ENCODE measurements at regions not wholly inside any gene's neighbourhood (a gene's known extent, or its start where the extent isn't known, plus 50 kb on each side); places are given as distances from the start of the nearest gene placed in this dataset.
"Not testable (repeated sequence)": the region's sequence is repeated elsewhere in the genome, so short reads cannot be mapped to it uniquely, and the experiment has no call there.

- no peak for DNase-seq (ENCODE audit: low read depth)
Observed at GRCh38 chr5:168096525-168096924, 194.9 kb upstream of the WWC1 start.

- DNase-seq (ENCODE audit: low read depth): no peak
Observed at GRCh38 chr5:168097876-168098653, 193.4 kb upstream of the WWC1 start.

- no peak for DNase-seq (ENCODE audit: low read depth)
Observed at GRCh38 chr5:168101352-168101751, 190.1 kb upstream of the WWC1 start.

GRCh38 chr5:168103018-168103417 is 188.4 kb upstream of the WWC1 start:
- DNase-seq (ENCODE audit: low read depth): not testable (repeated sequence)

GRCh38 chr5:168104350-168104749 is 187.1 kb upstream of the WWC1 start:
- no peak for DNase-seq (ENCODE audit: low read depth)

- no peak for DNase-seq (ENCODE audit: low read depth)
Observed at GRCh38 chr5:168104811-168105481, 186.5 kb upstream of the WWC1 start.

GRCh38 chr5:168106008-168106761 is 185.3 kb upstream of the WWC1 start:
- DNase-seq (ENCODE audit: low read depth): no peak

- DNase-seq (ENCODE audit: low read depth): no peak
Observed at GRCh38 chr5:168109441-168109840, 182.0 kb upstream of the WWC1 start.

- DNase-seq (ENCODE audit: low read depth): no peak
Observed at GRCh38 chr5:168110384-168110783, 181.1 kb upstream of the WWC1 start.

GRCh38 chr5:168110870-168111832 is 180.3 kb upstream of the WWC1 start:
- DNase-seq (ENCODE audit: low read depth): no peak

GRCh38 chr5:168114444-168115017 is 176.9 kb upstream of the WWC1 start:
- DNase-seq (ENCODE audit: low read depth): no peak

- no peak for DNase-seq (ENCODE audit: low read depth)
Observed at GRCh38 chr5:168117469-168117868, 174.0 kb upstream of the WWC1 start.

GRCh38 chr5:168118042-168118668 is 173.3 kb upstream of the WWC1 start:
- no peak for DNase-seq (ENCODE audit: low read depth)

GRCh38 chr5:168120401-168121137 is 170.9 kb upstream of the WWC1 start:
- DNase-seq (ENCODE audit: low read depth): no peak

- DNase-seq (ENCODE audit: low read depth): no peak
Observed at GRCh38 chr5:168121138-168121494, 170.3 kb upstream of the WWC1 start.

GRCh38 chr5:168123631-168124528 is 167.6 kb upstream of the WWC1 start:
- DNase-seq (ENCODE audit: low read depth): no peak

GRCh38 chr5:168125445-168126199 is 165.8 kb upstream of the WWC1 start:
- no peak for DNase-seq (ENCODE audit: low read depth)

- DNase-seq (ENCODE audit: low read depth): no peak
Observed at GRCh38 chr5:168126606-168127005, 164.8 kb upstream of the WWC1 start.
